ENCODE measurements at regions not wholly inside any gene's neighbourhood (a gene's known extent, or its start where the extent isn't known, plus 50 kb on each side); places are given as distances from the start of the nearest gene placed in this dataset.

GRCh38 chr9:89797937-89798455, 193.2 kb downstream of the GADD45G start:
- no peaks in the 10 kb centered on the region for H3K36me3 ChIP-seq (ENCODE audit: insufficient read depth, low read length)
- no peaks in the 10 kb centered on the region for H3K4me1 ChIP-seq (ENCODE audit: insufficient read depth, low read length, poor library complexity, severe bottlenecking)
- H4K20me1 ChIP-seq (ENCODE audit: insufficient read depth, low read length) = no peaks in the 10 kb centered on the region
- no peak for DNase-seq (ENCODE audit: low spot score)
- H3K9me2 ChIP-seq (ENCODE audit: insufficient read depth, low read length) = no peaks in the 10 kb centered on the region
- no peak overlapping the region for H3K4me2 ChIP-seq (ENCODE audit: low read length)
- TF ChIP-seq EZH2phosphoT487 (IDR thresholded peaks at IDR 0.05; ENCODE audit: borderline replicate concordance, low read depth, low read length) (no peak), CTCF (conservative IDR thresholded peaks at IDR 0.05; ENCODE audit: low read length) (no peak)
- BruUV-seq (replicated peaks) = no TSS peak
- H3K27ac ChIP-seq (ENCODE audit: low read depth, low read length, poor library complexity, severe bottlenecking) = no peak overlapping the region
- no peak overlapping the region for H2AFZ ChIP-seq (ENCODE audit: low read length)
- intact Hi-C loops (cut with micrococcal nuclease; ENCODE audit: unreplicated experiment) = no loop called here
- no peaks in the 10 kb centered on the region for H3K9me3 ChIP-seq (ENCODE audit: low read length)
- H3K79me2 ChIP-seq (ENCODE audit: insufficient read depth, low read depth, low read length) = no peaks in the 10 kb centered on the region
- ChIA-PET CTCF (ENCODE audit: unreplicated experiment) (no interaction called here), POLR2A (no interaction called here)
- H3K4me3 ChIP-seq (ENCODE audit: low read depth, low read length, poor library complexity, severe bottlenecking) = no peak overlapping the region

DNA sequence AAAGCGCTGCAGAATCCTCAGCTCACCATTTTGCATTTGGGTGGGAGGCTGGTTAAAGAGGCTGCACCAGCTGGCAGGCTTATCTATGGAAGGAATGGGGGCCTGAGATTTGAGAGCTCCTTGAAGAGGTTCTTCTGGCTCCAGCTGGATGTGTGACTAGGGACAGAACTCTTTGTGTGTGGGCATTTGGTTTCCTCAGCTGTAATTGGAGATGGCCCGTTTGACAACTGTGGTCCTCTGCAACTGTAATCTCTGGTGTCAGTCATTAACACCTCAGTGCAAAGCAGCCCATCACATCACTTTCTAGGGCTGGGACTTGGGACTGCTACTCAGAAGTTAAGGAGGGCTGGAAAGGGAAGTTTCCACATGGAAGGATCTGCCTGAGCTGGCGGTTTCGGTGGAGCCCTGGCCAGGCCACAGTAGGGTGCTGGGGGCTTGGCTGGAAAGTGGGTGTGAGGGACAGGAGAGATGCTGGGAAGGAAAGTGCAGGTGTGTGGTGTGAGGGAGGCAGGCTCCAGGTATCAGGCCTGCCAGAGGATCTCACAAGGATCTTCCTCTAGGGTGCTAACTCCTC, 193.8 kb downstream of the GADD45G start:
- Histone ChIP-seq H4K20me1 (ENCODE audit: insufficient read depth, low read length) (no peaks in the 10 kb centered on the region), H3K27ac (ENCODE audit: low read depth, low read length, poor library complexity, severe bottlenecking) (no peak overlapping the region), H3K4me2 (ENCODE audit: low read length) (no peak overlapping the region), H3K4me1 (ENCODE audit: insufficient read depth, low read length, poor library complexity, severe bottlenecking) (no peaks in the 10 kb centered on the region), H3K9me3 (ENCODE audit: low read length) (no peaks in the 10 kb centered on the region), H3K9me2 (ENCODE audit: insufficient read depth, low read length) (no peaks in the 10 kb centered on the region), H3K79me2 (ENCODE audit: insufficient read depth, low read depth, low read length) (no peaks in the 10 kb centered on the region), H2AFZ (ENCODE audit: low read length) (no peak overlapping the region), H3K36me3 (ENCODE audit: insufficient read depth, low read length) (no peaks in the 10 kb centered on the region), H3K4me3 (ENCODE audit: low read depth, low read length, poor library complexity, severe bottlenecking) (no peak overlapping the region)
- intact Hi-C loops (cut with micrococcal nuclease; ENCODE audit: unreplicated experiment) = no loop called here
- BruUV-seq (replicated peaks) = no TSS peak
- CTCF ChIA-PET (ENCODE audit: unreplicated experiment) = no interaction called here
- POLR2A ChIA-PET = no interaction called here
- no peak for DNase-seq (ENCODE audit: low spot score)
- TF ChIP-seq EZH2phosphoT487 (IDR thresholded peaks at IDR 0.05; ENCODE audit: borderline replicate concordance, low read depth, low read length) (no peak), CTCF (conservative IDR thresholded peaks at IDR 0.05; ENCODE audit: low read length) (no peak)

- H3K4me1 ChIP-seq (ENCODE audit: insufficient read depth, low read length, poor library complexity, severe bottlenecking) = no peaks in the 10 kb centered on the region
- no peak overlapping the region for H3K4me3 ChIP-seq (ENCODE audit: low read depth, low read length, poor library complexity, severe bottlenecking)
- no peak overlapping the region for H3K4me2 ChIP-seq (ENCODE audit: low read length)
- no TSS peak for BruUV-seq (replicated peaks)
- H2AFZ ChIP-seq (ENCODE audit: low read length) = no peak overlapping the region
- intact Hi-C loops (cut with micrococcal nuclease; ENCODE audit: unreplicated experiment) = no loop called here
- TF ChIP-seq CTCF (conservative IDR thresholded peaks at IDR 0.05; ENCODE audit: low read length) (no peak), EZH2phosphoT487 (IDR thresholded peaks at IDR 0.05; ENCODE audit: borderline replicate concordance, low read depth, low read length) (no peak)
- DNase-seq (ENCODE audit: low spot score) = no peak
- no peak overlapping the region for H3K27ac ChIP-seq (ENCODE audit: low read depth, low read length, poor library complexity, severe bottlenecking)
- POLR2A ChIA-PET = interaction anchor here (1.1 kb wide), 1 partner anchor 34 kb away, joined by 3 read pairs; no protein-coding TSS in a partner anchor
- no peaks in the 10 kb centered on the region for H3K36me3 ChIP-seq (ENCODE audit: insufficient read depth, low read length)
- H3K79me2 ChIP-seq (ENCODE audit: insufficient read depth, low read depth, low read length) = no peaks in the 10 kb centered on the region
- H4K20me1 ChIP-seq (ENCODE audit: insufficient read depth, low read length) = no peaks in the 10 kb centered on the region
- no peaks in the 10 kb centered on the region for H3K9me2 ChIP-seq (ENCODE audit: insufficient read depth, low read length)
- CTCF ChIA-PET (ENCODE audit: unreplicated experiment) = no interaction called here
- H3K9me3 ChIP-seq (ENCODE audit: low read length) = no peaks in the 10 kb centered on the region
These were observed 194.4 kb downstream of the GADD45G start for GRCh38 chr9:89799221-89799620.

Measured in OCI-LY7 (cell line).